GM10248 (cell line): ENCODE measurements at regions not wholly inside any gene's neighbourhood (a gene's known extent, or its start where the extent isn't known, plus 50 kb on each side); places are given as distances from the start of the nearest gene placed in this dataset.

Source experiments
- CTCF ChIA-PET: fragments of 300-600 bp; sonication (Branson Sonifier 250); formaldehyde crosslinking; extraction: SDS; loops from one replicate; lab custom pipeline; 2021; ENCODE audit warnings: antibody characterized with exemption; lab: Yijun Ruan, JAX
- POLR2A ChIA-PET: fragments of 350-650 bp; sonication (Branson Sonifier 250); formaldehyde crosslinking; extraction: SDS; loops from one replicate; lab custom pipeline; 2020; ENCODE audit warnings: antibody characterized with exemption; lab: Yijun Ruan, JAX
- DNase-seq: peaks from one replicate; pipeline ENCODE4 v3.0.0; 2012; ENCODE audit errors: extremely low spot score
- TF ChIP-seq, protein P1 (sequence below): IDR thresholded peaks from 2 replicates; pipeline ENCODE4 v1.5.1; 2012; ENCODE audit warnings: mild to moderate bottlenecking, low read depth; ENCODE audit errors: extremely low read depth, missing control alignments, control extremely low read depth

DNA sequence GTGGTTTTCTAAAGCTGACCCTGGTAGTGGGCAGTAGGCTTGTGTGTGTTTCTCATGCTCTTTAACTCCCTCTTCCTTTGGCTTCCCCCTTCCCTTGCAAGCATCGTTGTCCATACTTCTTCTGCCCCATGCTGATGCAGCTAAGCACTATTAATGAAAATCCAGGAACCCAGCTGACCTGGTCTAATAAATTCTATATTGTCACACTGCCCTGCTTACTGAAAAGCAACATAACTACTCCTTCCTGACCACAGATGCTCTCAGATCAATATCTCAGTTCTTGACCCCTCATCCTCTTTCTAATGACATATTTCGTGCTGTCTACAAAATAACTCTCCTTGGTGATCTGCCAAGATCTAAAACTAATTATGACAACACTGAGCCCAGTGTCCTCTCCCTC is 405.5 kb downstream of the EFNA5 start:
- DNase-seq, result no peak
- POLR2A ChIA-PET, result no interaction called here
- CTCF ChIA-PET, result interaction anchor here (1.0 to 2.0 kb wide), 2 partner anchors 14 to 17 kb away, joined by 3 to 6 read pairs; no protein-coding TSS in a partner anchor
- TF ChIP-seq, protein P1, sequence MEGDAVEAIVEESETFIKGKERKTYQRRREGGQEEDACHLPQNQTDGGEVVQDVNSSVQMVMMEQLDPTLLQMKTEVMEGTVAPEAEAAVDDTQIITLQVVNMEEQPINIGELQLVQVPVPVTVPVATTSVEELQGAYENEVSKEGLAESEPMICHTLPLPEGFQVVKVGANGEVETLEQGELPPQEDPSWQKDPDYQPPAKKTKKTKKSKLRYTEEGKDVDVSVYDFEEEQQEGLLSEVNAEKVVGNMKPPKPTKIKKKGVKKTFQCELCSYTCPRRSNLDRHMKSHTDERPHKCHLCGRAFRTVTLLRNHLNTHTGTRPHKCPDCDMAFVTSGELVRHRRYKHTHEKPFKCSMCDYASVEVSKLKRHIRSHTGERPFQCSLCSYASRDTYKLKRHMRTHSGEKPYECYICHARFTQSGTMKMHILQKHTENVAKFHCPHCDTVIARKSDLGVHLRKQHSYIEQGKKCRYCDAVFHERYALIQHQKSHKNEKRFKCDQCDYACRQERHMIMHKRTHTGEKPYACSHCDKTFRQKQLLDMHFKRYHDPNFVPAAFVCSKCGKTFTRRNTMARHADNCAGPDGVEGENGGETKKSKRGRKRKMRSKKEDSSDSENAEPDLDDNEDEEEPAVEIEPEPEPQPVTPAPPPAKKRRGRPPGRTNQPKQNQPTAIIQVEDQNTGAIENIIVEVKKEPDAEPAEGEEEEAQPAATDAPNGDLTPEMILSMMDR, result no peak

DNA sequence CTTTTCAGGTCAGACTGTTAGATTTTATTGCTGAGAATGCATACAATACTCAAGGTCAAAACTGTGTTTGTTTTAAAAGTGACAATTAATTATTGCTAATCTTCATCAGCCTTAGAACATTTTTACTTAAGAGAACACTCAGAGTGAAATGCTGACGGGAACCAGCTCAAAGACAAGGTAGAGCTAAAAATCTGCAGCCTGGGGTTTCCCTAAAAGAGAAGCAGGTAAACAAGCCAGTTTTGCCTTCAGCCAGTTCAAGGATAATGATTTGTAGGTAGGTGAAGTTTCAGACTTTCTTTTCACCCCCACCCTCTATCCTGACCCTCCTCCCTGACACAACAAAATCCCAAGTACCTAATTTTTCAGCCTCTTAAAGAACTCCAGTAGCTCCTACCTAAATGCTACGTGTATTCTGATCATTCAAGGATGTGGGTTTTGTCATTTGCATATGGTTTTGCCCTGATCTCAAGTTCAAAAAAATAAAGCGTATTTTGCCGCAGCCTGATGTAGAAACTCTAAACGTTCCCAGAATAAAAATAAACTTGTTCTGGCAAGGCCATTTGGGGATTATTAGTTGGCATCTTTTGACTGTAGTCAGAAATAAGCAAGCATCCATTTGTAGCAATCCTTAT is 407.2 kb downstream of the EFNA5 start:
- TF ChIP-seq, protein P1, result no peak
- CTCF ChIA-PET, result interaction anchor here (0.9 to 4.9 kb wide), 5 partner anchors 9 to 309 kb away, joined by 3 to 22 read pairs (median 3); no protein-coding TSS in a partner anchor
- peak; percentile 18 for DNase-seq
- POLR2A ChIA-PET, result no interaction called here

DNA sequence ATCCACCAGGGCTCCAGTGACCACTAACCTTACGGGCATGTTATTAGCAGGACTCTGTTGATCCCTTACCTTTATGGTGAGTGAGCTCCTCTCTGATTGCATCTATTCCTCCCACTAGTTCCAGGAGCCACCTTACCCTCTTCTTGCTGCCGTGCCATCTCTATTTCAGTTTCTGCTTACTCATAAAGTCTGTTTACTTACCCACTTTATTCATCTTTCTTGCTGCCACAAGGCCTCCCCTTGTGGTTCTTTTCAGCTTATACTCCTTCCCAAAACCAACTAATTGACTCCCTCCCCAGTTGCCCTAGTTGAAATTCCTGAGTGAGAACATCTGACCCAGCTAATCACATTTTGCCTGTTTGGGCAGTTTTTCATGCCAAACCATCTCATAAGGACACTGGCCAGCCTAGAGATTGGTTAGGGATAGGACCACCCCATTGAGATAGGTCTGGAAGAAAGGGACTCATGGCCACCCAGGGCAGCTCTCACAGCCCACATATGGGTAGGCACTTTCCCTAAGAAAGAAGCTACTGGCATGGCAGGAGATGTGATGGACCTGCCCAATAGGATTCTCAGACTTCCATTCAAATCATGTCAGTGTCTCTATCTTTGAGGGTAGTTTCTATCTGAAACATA is 412.7 kb downstream of the EFNA5 start:
- ChIA-PET POLR2A (no interaction called here), CTCF (interaction anchor here (1.3 to 3.2 kb wide), 2 partner anchors 10 to 11 kb away, joined by 3 to 20 read pairs; no protein-coding TSS in a partner anchor)
- TF ChIP-seq, protein P1, result no peak
- no peak for DNase-seq

DNA sequence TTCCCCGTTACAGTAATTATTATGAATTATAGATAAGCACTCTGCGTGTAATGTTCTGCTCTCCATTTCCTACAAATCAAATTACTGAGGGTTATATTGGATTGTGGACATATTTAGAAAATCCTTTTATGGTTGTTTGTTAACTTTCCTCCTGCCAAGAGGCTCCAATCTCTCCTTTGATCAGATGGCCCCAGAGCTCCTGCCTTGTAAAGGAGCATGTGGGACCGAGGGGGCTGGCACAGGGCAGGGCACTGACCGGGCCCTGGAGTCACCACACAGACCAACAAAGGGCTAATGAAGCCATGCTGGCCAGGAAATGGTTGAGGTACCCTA is 415.9 kb downstream of the EFNA5 start:
- POLR2A ChIA-PET, result no interaction called here
- CTCF ChIA-PET, result interaction anchor here (0.8 to 1.6 kb wide), 3 partner anchors 8 to 62 kb away, joined by 3 to 5 read pairs (median 3); no protein-coding TSS in a partner anchor
- no peak for DNase-seq
- TF ChIP-seq, protein P1, result no peak

DNA sequence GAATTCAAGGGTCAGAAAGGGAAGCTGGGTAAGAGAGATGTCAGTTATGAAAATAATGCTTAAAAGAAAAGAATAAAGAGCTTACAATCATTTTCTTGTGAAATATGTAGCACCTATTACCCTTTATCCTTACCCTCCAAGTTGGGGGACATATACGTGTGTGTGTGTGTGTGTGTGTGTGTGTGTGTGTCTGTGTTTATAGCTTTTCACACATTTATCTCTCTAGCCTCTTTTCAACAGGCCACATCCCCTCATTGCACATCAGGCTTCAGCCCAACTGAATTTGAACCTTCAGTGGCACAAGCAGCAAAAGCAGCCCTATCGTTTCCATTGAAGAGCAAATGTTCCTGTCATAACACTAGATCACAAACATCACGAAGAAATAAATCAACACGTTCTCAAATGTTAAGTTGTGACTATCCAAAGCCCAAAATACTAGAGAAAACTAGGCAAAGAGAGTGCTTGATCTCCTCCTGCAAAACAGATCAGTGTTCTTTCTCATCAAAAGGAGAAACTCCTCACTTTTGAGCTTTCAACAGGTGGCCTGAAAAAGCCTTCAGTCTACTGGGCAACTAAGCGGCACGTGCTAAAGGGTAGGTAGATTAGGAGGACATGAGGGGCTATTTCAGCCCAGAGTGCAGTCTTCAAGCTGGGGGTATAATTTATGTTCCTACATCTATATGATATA is 416.4 kb downstream of the EFNA5 start:
- CTCF ChIA-PET, result interaction anchor here (0.8 to 1.6 kb wide), 6 partner anchors 7 to 420 kb away, joined by 3 to 5 read pairs (median 3); no protein-coding TSS in a partner anchor
- no peak for DNase-seq
- TF ChIP-seq, protein P1, result no peak
- POLR2A ChIA-PET, result no interaction called here

DNA sequence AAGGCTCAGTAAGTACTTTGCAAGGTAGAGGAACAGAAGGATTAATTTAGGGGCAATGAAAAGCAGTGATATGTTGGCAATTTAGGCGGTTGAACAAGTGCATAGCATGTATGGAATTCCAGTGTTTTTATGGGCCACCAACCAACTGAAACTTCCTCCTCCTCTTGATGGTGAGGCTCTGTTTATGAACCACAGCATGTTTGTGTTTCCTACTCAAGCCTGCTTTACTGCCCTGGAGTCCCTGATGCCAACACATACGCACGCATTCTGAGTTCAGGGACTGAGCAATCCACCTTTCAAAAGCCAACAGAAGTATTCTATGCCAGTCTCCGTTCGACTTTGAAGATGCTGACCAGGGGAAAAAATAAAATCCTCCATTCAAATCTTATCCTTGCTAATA is 417.5 kb downstream of the EFNA5 start:
- TF ChIP-seq, protein P1, result no peak
- CTCF ChIA-PET, result interaction anchor here (1.2 kb wide), 1 partner anchor 421 kb away, joined by 3 read pairs; no protein-coding TSS in a partner anchor
- no peak for DNase-seq
- POLR2A ChIA-PET, result interaction anchor here (0.6 kb wide), 1 partner anchor 36 kb away, joined by 7 read pairs; no protein-coding TSS in a partner anchor
